KMS-11 (cell line): ENCODE measurements at regions not wholly inside any gene's neighbourhood (a gene's known extent, or its start where the extent isn't known, plus 50 kb on each side); places are given as distances from the start of the nearest gene placed in this dataset.

ENCODE experiments used
- H2AFZ ChIP-seq: fragments of 200-600 bp; sonication (generic); 2 replicates; pipeline ENCODE4 v1.6.1; 2016; ENCODE audit warnings: antibody characterized with exemption, mixed run types, low read depth
- H3K27ac ChIP-seq: fragments of 200-600 bp; sonication (generic); 2 replicates; pipeline ENCODE4 v1.6.1; 2016; ENCODE audit warnings: mild to moderate bottlenecking, mixed run types
- H3K27me3 ChIP-seq: fragments of 200-600 bp; sonication (generic); 2 replicates; pipeline ENCODE4 v1.6.1; 2017; ENCODE audit warnings: mild to moderate bottlenecking, low read depth, mixed run types, moderate library complexity; ENCODE audit not compliant: insufficient read depth
- H3K36me3 ChIP-seq: fragments of 200-600 bp; sonication (generic); 2 replicates; pipeline ENCODE4 v1.6.1; 2017; ENCODE audit warnings: mild to moderate bottlenecking, mixed run types; ENCODE audit not compliant: insufficient read depth
- H3K4me1 ChIP-seq: fragments of 200-600 bp; sonication (generic); 2 replicates; pipeline ENCODE4 v1.6.1; 2016; ENCODE audit warnings: mild to moderate bottlenecking, low read depth, mixed run types; ENCODE audit not compliant: poor library complexity, severe bottlenecking
- H3K4me2 ChIP-seq: fragments of 200-600 bp; sonication (generic); 2 replicates; pipeline ENCODE4 v1.7.0; 2016; ENCODE audit warnings: mild to moderate bottlenecking, mixed run types
- H3K4me3 ChIP-seq: fragments of 200-600 bp; sonication (generic); IDR thresholded peaks from 2 replicates; pipeline ENCODE4 v1.6.1; 2017; ENCODE audit warnings: low read depth, low read length, mixed read lengths; ENCODE audit not compliant: insufficient read depth
- H3K79me2 ChIP-seq: fragments of 200-600 bp; sonication (generic); 2 replicates; pipeline ENCODE4 v1.6.1; 2016; ENCODE audit warnings: low read depth, mixed run types; ENCODE audit not compliant: insufficient read depth
- H3K9ac ChIP-seq: fragments of 200-600 bp; sonication (generic); 2 replicates; pipeline ENCODE4 v1.6.1; 2016; ENCODE audit warnings: mild to moderate bottlenecking, mixed run types
- H4K20me1 ChIP-seq: fragments of 200-600 bp; sonication (generic); 2 replicates; pipeline ENCODE4 v1.6.1; 2016; ENCODE audit warnings: mild to moderate bottlenecking, mixed run types; ENCODE audit not compliant: insufficient read depth
- TF ChIP-seq, protein P1 (sequence below): fragments of 200-600 bp; sonication (generic); conservative IDR thresholded peaks from 2 replicates; pipeline ENCODE4 v1.6.1; 2017; ENCODE audit warnings: low read depth, mild to moderate bottlenecking, antibody characterized with exemption, low read length, moderate library complexity, mixed read lengths

GRCh38 chr2:16962505-16962904, 296.9 kb upstream of the CYRIA start:
- no peaks in the 10 kb centered on the region for H4K20me1 ChIP-seq
- H3K36me3 ChIP-seq = no peaks in the 10 kb centered on the region
- TF ChIP-seq, protein P1, sequence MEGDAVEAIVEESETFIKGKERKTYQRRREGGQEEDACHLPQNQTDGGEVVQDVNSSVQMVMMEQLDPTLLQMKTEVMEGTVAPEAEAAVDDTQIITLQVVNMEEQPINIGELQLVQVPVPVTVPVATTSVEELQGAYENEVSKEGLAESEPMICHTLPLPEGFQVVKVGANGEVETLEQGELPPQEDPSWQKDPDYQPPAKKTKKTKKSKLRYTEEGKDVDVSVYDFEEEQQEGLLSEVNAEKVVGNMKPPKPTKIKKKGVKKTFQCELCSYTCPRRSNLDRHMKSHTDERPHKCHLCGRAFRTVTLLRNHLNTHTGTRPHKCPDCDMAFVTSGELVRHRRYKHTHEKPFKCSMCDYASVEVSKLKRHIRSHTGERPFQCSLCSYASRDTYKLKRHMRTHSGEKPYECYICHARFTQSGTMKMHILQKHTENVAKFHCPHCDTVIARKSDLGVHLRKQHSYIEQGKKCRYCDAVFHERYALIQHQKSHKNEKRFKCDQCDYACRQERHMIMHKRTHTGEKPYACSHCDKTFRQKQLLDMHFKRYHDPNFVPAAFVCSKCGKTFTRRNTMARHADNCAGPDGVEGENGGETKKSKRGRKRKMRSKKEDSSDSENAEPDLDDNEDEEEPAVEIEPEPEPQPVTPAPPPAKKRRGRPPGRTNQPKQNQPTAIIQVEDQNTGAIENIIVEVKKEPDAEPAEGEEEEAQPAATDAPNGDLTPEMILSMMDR = no peak
- peaks cover 68% of the 10 kb centered on the region for H3K4me1 ChIP-seq
- peak overlapping the region; percentile 16; the same call in 1 of the 2 replicates for H2AFZ ChIP-seq
- H3K27ac ChIP-seq = peak overlapping the region; percentile 97
- H3K4me3 ChIP-seq = no peak overlapping the region
- peak overlapping the region; percentile 67; the same call in 1 of the 2 replicates for H3K9ac ChIP-seq
- no peaks in the 10 kb centered on the region for H3K79me2 ChIP-seq
- no peaks in the 10 kb centered on the region for H3K27me3 ChIP-seq
- H3K4me2 ChIP-seq = peak overlapping the region; percentile 97

GRCh38 chr2:16960579-16960978, 294.9 kb upstream of the CYRIA start:
- peak overlapping the region; percentile 67 for H3K9ac ChIP-seq
- H3K27ac ChIP-seq = peak overlapping the region; percentile 97
- no peaks in the 10 kb centered on the region for H3K36me3 ChIP-seq
- peaks cover 68% of the 10 kb centered on the region for H3K4me1 ChIP-seq
- no peaks in the 10 kb centered on the region for H4K20me1 ChIP-seq
- H3K4me2 ChIP-seq = peak overlapping the region; percentile 97
- H3K4me3 ChIP-seq = peak overlapping the region; percentile 38
- H3K27me3 ChIP-seq = no peaks in the 10 kb centered on the region
- peak overlapping the region; percentile 60 for H2AFZ ChIP-seq
- H3K79me2 ChIP-seq = no peaks in the 10 kb centered on the region
- TF ChIP-seq, protein P1 = no peak

DNA sequence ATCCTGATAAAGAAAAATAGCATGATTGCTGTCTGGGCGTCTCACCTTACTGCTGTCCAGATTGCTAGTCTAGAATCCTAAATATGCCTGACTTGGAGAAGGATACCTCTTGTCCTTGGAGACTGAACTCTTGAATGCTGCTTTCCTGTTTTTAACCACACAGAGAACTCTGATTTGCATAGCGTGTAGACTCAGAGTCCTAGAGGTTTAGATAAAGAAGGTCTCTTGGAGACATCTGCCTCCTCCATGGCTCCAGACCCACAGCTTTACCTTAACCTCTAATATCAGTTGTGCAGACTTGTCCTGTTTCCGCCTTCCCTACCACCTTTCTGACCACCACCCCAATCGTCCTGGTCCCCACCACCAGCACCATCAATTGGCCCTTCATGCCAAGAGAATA, 292.6 kb upstream of the CYRIA start:
- Histone ChIP-seq H3K27me3 (no peaks in the 10 kb centered on the region), H3K4me3 (no peak overlapping the region), H3K4me2 (no peak overlapping the region), H3K27ac (no peak overlapping the region), H2AFZ (no peak overlapping the region), H3K4me1 (peaks cover 53% of the 10 kb centered on the region), H3K9ac (no peak overlapping the region), H3K36me3 (no peaks in the 10 kb centered on the region), H4K20me1 (no peaks in the 10 kb centered on the region), H3K79me2 (no peaks in the 10 kb centered on the region)
- TF ChIP-seq, protein P1 = no peak

DNA sequence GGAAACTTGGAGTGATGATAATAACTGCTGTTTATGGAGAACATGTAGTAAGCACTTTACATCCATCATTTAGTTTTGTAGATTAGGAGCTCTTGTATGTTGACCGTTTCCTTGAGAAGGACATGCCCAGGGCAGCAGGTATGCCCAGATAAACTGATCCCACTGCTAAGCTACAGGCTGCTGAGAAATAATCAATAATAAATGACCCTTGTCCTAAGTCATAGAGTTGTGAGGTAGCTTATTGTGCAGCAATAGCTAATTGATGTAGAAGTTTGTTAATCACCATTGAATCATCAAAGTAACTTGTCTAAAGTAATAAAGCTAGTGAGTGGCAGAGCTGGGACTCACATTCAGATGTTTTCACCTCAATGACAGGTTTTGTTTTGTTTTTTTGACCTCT, 287.2 kb upstream of the CYRIA start:
- Histone ChIP-seq H3K4me3 (no peak overlapping the region), H3K36me3 (no peaks in the 10 kb centered on the region), H3K4me1 (no peaks in the 10 kb centered on the region), H3K27ac (no peak overlapping the region), H3K27me3 (no peaks in the 10 kb centered on the region), H3K79me2 (no peaks in the 10 kb centered on the region), H2AFZ (no peak overlapping the region), H4K20me1 (no peaks in the 10 kb centered on the region), H3K9ac (no peak overlapping the region), H3K4me2 (no peak overlapping the region)
- TF ChIP-seq, protein P1 = no peak
